Activated CD4-positive, alpha-beta memory T cell treated with anti-CD3 and anti-CD28 coated beads for 36 hours (primary cell): ENCODE measurements at regions not wholly inside any gene's neighbourhood (a gene's known extent, or its start where the extent isn't known, plus 50 kb on each side); places are given as distances from the start of the nearest gene placed in this dataset.
"Not testable (repeated sequence)": the region's sequence is repeated elsewhere in the genome, so short reads cannot be mapped to it uniquely, and the experiment has no call there.

Experiments
- CTCF ChIA-PET: fragments of 350-600 bp; sonication (Branson Sonifier 250); formaldehyde crosslinking; loops from one replicate; lab custom pipeline; 2021; ENCODE audit warnings: antibody characterized with exemption, inconsistent platforms; lab: Charles Lee
- POLR2A ChIA-PET: fragments of 350-600 bp; sonication (Branson Sonifier 250); formaldehyde crosslinking; loops from one replicate; lab custom pipeline; 2021; ENCODE audit warnings: antibody characterized with exemption; lab: Charles Lee
- DNase-seq: peaks from one replicate; pipeline ENCODE4 v3.0.0-alpha.2; 2020
- H3K27ac Mint-ChIP-seq: one replicate; pipeline ENCODE4 v1.8.0; 2021; ENCODE audit warnings: mixed read lengths
- H3K27me3 Mint-ChIP-seq: one replicate; pipeline ENCODE4 v1.8.0; 2021; ENCODE audit warnings: mixed read lengths
- H3K36me3 Mint-ChIP-seq: one replicate; pipeline ENCODE4 v1.8.0; 2021; ENCODE audit warnings: mixed read lengths
- H3K4me1 Mint-ChIP-seq: one replicate; pipeline ENCODE4 v1.8.0; 2021; ENCODE audit warnings: low read depth, mixed read lengths
- H3K4me3 Mint-ChIP-seq: one replicate; pipeline ENCODE4 v1.8.0; 2021; ENCODE audit warnings: mild to moderate bottlenecking, mixed read lengths
- H3K9me3 Mint-ChIP-seq: one replicate; pipeline ENCODE4 v1.8.0; 2021; ENCODE audit warnings: mixed read lengths
- intact Hi-C: fragments of 100-400 bp; cut with micrococcal nuclease; formaldehyde crosslinking; loops from one replicate; pipeline ENCODE4 v1.15.1; 2023

DNA sequence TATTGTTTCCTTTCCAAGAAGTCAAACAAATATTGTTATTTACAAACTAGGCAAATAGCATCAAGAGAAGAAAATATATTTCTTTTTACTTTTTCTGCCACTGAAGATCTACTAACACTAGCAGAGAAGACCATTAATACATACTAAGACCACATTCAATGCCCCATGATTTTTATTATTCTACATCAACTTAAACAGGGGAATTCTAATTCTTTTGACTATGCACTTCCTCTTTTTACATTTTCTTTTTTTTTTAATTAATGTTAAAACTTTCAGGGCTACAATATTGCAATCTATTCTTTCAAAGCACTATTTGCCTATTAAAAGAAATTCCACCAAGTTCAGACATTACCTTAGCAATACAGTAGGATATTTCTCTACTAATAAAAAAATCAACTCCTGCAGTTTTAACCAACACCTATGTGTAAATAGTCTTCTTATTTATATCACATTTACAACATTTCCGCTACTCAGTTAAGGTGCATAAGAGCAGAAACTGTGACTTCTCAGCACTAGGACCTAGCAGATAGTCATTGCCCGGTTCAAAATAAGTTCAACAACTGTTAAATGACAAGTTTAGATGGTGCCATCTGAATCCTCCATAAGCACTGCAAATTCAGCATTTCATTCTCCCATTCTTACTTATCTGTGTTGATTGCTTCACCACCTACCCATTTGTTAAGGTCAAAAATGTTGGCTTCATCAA, 513.5 kb downstream of the TTLL7 start:
- H3K4me3 Mint-ChIP-seq, H3K27me3 Mint-ChIP-seq, H3K36me3 Mint-ChIP-seq, H3K9me3 Mint-ChIP-seq, H3K27ac Mint-ChIP-seq, POLR2A ChIA-PET, CTCF ChIA-PET, intact Hi-C loops, DNase-seq: not testable (repeated sequence)
- H3K4me1 Mint-ChIP-seq, result peaks cover 34% of the 10 kb centered on the region

DNA sequence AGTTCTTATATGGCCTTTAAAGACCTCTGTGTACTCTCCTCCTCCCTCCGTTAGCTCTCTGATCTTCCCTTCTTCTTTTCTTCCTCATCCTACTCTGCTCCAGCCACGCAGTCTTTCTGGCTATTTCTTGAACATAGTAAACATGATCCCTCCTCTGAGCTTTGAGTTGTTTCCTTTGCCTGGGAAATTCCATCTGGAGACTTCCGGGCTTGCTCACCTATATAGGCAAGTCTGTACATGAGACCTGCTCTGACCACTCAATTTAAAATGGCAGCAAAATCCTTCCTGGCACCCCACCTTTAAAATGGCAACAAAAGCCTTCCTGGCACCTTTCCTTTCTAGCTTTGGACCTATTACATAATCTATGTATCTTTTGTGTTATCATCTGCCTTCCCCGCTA, 517.6 kb downstream of the TTLL7 start:
- H3K27me3 Mint-ChIP-seq, CTCF ChIA-PET, H3K36me3 Mint-ChIP-seq, DNase-seq, H3K27ac Mint-ChIP-seq, POLR2A ChIA-PET, H3K4me3 Mint-ChIP-seq, intact Hi-C loops, H3K9me3 Mint-ChIP-seq: not testable (repeated sequence)
- H3K4me1 Mint-ChIP-seq, result peaks cover 19% of the 10 kb centered on the region

DNA sequence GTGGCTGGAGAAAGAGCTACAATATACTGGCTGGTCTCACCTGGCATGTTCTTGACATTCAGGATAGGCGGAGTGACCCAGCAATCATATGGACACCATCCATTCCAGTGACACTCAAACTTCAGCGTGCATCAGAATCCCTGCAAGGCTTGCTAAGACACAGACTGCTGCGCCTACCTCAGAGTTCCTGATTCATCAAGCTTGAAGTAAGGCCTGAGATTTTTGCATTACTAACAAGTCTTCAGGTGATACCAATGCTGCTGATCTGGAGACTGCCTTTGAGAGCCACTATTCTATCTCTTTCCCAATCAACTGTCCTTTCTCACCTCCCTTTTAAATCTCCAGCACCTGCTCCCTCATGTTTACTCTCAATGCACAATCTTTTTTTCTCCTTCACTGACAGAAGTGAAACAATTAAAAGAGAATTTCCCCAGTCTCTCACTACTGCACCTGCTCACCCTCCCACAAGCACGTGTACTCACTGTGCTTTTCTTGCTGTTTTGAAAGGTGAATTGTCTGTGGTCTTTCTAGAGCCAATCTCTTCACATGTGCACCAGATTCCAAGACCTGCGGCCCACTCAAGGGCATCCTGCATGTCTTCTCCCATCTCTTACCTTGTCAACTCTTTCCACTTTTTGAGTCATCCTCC, 519.2 kb downstream of the TTLL7 start:
- H3K27me3 Mint-ChIP-seq, H3K4me3 Mint-ChIP-seq, CTCF ChIA-PET, POLR2A ChIA-PET, intact Hi-C loops, H3K9me3 Mint-ChIP-seq, DNase-seq, H3K36me3 Mint-ChIP-seq, H3K27ac Mint-ChIP-seq: not testable (repeated sequence)
- H3K4me1 Mint-ChIP-seq, result peaks cover 18% of the 10 kb centered on the region

GRCh38 chr1:83478127-83478526, 520.8 kb downstream of the TTLL7 start:
- intact Hi-C loops, H3K36me3 Mint-ChIP-seq, H3K27me3 Mint-ChIP-seq, POLR2A ChIA-PET, H3K9me3 Mint-ChIP-seq, H3K27ac Mint-ChIP-seq, DNase-seq, H3K4me3 Mint-ChIP-seq, CTCF ChIA-PET: not testable (repeated sequence)
- peaks cover 19% of the 10 kb centered on the region for H3K4me1 Mint-ChIP-seq

DNA sequence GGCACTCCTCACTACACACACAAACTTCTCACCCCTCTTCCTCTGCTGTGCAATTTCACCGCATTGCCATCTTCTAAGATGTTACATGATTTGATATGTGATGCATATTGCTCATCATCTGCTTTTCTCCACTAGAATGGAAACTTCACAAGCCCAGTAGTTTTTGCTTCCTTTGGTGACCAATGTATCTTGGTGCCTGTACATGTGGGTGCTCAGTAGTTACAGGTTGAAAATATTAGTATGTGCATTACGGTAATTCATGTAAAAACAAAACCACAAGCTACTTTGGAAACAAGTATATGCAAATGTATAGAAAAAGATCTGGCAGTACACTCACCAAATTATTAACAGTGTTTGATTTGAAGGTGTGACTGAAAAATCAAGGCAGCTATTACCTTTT, 522.4 kb downstream of the TTLL7 start:
- H3K9me3 Mint-ChIP-seq, H3K36me3 Mint-ChIP-seq, H3K4me3 Mint-ChIP-seq, CTCF ChIA-PET, H3K27me3 Mint-ChIP-seq, H3K27ac Mint-ChIP-seq, intact Hi-C loops, POLR2A ChIA-PET, DNase-seq: not testable (repeated sequence)
- peaks cover 19% of the 10 kb centered on the region for H3K4me1 Mint-ChIP-seq

- H3K36me3 Mint-ChIP-seq, DNase-seq, intact Hi-C loops, H3K27me3 Mint-ChIP-seq, H3K4me3 Mint-ChIP-seq, POLR2A ChIA-PET, CTCF ChIA-PET, H3K9me3 Mint-ChIP-seq, H3K27ac Mint-ChIP-seq: not testable (repeated sequence)
- H3K4me1 Mint-ChIP-seq, result peaks cover 10% of the 10 kb centered on the region
Observed at GRCh38 chr1:83474946-83475345, 524.0 kb downstream of the TTLL7 start.

- H3K9me3 Mint-ChIP-seq, H3K36me3 Mint-ChIP-seq, intact Hi-C loops, H3K4me1 Mint-ChIP-seq, DNase-seq, H3K27ac Mint-ChIP-seq, POLR2A ChIA-PET, CTCF ChIA-PET, H3K27me3 Mint-ChIP-seq, H3K4me3 Mint-ChIP-seq: not testable (repeated sequence)
Observed at GRCh38 chr1:83473986-83474385, 524.9 kb downstream of the TTLL7 start.

DNA sequence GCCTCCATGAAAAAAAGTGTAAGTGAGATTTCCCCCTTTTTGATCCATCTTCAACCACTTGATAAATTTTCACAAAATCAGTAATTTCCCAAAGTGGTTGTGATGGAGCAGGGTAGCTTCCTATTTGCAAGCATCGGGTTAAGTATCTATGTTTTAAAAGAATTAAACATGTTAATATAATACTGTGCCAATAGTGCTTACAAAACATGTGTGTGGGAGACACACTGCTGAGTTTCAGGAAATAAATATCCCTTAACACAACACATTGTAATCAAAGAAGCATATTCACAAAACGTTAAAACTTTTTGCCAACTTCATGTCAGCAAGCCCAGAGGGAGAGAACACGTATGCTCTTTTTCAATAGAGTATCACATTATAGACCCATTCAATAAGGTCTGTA, 526.9 kb downstream of the TTLL7 start:
- DNase-seq, H3K9me3 Mint-ChIP-seq, intact Hi-C loops, H3K4me1 Mint-ChIP-seq, H3K36me3 Mint-ChIP-seq, H3K27me3 Mint-ChIP-seq, H3K4me3 Mint-ChIP-seq, POLR2A ChIA-PET, H3K27ac Mint-ChIP-seq, CTCF ChIA-PET: not testable (repeated sequence)

DNA sequence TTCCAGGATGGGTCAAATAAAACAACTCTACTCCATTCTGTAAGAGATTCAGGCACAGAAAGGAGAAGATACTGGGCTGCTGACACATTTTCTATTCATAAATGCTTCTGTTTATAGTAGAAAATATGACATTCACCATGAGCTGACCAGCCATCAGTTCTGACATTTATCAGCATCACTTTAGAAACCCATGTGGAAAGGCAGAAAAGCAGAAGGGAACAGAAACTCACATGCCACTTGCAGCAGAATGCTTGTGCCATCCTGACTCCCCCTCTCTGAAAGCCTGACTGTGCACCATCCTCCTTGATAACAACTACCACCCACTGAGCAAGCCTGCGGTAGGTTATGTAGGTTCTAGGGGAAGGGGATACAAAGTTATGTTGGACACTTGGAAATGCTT, 527.7 kb downstream of the TTLL7 start:
- H3K9me3 Mint-ChIP-seq, H3K27ac Mint-ChIP-seq, intact Hi-C loops, H3K36me3 Mint-ChIP-seq, H3K4me1 Mint-ChIP-seq, H3K4me3 Mint-ChIP-seq, CTCF ChIA-PET, DNase-seq, H3K27me3 Mint-ChIP-seq: not testable (repeated sequence)
- POLR2A ChIA-PET, result interaction anchor here (0.6 kb wide), 1 partner anchor 19 kb away, joined by 3 read pairs; no protein-coding TSS in a partner anchor

DNA sequence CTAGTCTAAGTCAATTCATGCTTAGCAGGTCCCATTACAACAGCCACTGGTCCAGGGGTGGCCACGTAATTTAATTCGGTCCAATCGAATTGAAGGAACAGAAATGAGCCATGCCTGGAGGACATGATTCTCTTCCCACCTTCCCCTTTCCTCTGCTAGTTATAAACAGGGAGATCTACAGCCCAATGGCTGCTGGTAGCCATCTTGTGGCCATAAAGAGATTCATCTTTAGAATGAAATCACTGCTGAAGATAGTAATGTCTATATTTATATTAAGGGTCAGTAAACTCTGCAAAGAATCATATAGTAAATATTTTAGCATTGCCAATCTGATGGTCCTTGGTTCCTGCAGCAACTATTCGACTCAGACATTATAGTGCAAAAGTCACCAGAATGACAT, 530.6 kb downstream of the TTLL7 start:
- H3K9me3 Mint-ChIP-seq, DNase-seq, H3K4me1 Mint-ChIP-seq, H3K36me3 Mint-ChIP-seq, H3K27ac Mint-ChIP-seq, POLR2A ChIA-PET, intact Hi-C loops, H3K4me3 Mint-ChIP-seq, CTCF ChIA-PET, H3K27me3 Mint-ChIP-seq: not testable (repeated sequence)

DNA sequence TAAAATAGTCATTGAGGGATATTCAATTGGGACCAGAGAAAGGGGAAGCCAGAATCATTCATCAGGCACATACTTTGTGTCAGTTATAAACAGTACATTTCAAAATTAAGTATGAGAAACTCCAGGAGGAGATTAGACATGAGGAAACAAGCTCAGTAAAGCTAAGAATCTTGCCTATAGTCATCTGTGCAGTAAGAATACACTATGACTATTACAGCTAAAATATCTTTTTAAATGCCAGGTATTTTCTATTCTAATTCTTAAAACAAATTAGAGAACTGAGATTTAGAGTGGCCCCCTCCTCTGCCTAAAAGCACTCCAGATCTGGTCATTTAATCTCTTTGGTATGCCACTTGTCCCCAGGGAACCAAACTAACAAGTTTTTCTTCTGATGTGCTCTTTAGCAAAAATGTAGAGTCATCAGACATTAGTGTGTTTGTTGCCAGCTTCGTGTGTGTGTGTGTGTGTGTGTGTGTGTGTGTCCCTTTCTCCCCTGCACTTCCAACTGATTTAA, 541.1 kb downstream of the TTLL7 start:
- H3K9me3 Mint-ChIP-seq, H3K36me3 Mint-ChIP-seq, H3K4me3 Mint-ChIP-seq, H3K4me1 Mint-ChIP-seq, intact Hi-C loops, H3K27ac Mint-ChIP-seq, H3K27me3 Mint-ChIP-seq, DNase-seq, CTCF ChIA-PET, POLR2A ChIA-PET: not testable (repeated sequence)

DNA sequence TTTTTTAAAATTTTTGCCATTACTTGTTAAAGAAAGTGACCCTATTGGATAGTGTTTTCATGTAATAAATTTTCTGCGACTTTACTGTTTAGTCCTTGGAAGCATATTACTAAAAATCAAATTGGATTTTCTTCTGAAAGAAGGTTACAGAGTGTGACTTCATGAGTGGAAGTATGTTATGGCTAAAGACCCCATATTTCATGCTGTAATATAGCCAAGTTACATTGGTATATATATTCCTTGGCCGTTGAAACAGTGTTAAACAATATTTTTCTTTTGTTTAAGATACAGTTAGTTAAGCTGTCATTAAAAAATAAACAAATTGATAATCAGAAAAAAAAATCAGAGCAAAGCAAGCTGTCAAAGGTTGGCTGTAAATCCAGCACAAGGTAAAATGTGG, 541.7 kb downstream of the TTLL7 start:
- H3K9me3 Mint-ChIP-seq, CTCF ChIA-PET, H3K4me1 Mint-ChIP-seq, DNase-seq, H3K27ac Mint-ChIP-seq, H3K4me3 Mint-ChIP-seq, H3K36me3 Mint-ChIP-seq, H3K27me3 Mint-ChIP-seq, intact Hi-C loops, POLR2A ChIA-PET: not testable (repeated sequence)

DNA sequence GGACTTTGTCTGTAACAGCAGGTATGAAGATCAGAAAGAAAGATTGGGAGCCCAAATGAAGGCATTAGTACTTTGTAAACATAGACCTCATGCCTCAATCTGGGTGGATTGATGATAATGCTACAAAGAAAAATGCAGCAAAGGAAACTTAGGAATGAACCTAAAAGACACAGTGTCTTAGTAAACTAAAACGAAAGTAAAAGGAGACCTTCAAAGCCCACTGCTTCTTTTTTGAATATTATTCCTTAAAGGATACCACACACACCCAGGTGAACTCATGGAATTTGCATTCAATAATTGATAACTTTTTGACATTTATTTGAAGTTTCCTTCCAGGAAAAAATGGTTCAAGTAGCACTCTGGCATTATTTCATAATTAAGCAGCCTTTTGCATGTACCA, 543.2 kb downstream of the TTLL7 start:
- H3K27me3 Mint-ChIP-seq, POLR2A ChIA-PET, CTCF ChIA-PET, H3K27ac Mint-ChIP-seq, intact Hi-C loops, H3K36me3 Mint-ChIP-seq, H3K9me3 Mint-ChIP-seq, H3K4me3 Mint-ChIP-seq, DNase-seq, H3K4me1 Mint-ChIP-seq: not testable (repeated sequence)
